Spinal cord (tissue), 9 donors: ENCODE measurements at regions not wholly inside any gene's neighbourhood (a gene's known extent, or its start where the extent isn't known, plus 50 kb on each side); places are given as distances from the start of the nearest gene placed in this dataset.

ENCODE experiments used
- DNase-seq, 6 donors: peaks; one replicate each; pipeline versions ENCODE4 v3.0.0 to v3.0.0-alpha.2; 2013 to 2015; ENCODE audit warnings: low spot score in 6 of 6, low read depth in 4 of 6
- H3K27ac ChIP-seq: one replicate; pipeline ENCODE4 v1.5.1; 2013; ENCODE audit warnings: low read depth, low read length, control low read depth
- H3K27me3 ChIP-seq: one replicate; pipeline ENCODE4 v1.6.1; 2013; ENCODE audit warnings: low read length; ENCODE audit not compliant: control insufficient read depth, insufficient read depth
- H3K36me3 ChIP-seq: one replicate; pipeline ENCODE4 v1.6.1; 2013; ENCODE audit warnings: low read length; ENCODE audit not compliant: control insufficient read depth, insufficient read depth
- H3K4me1 ChIP-seq: one replicate; pipeline ENCODE4 v1.6.1; 2013; ENCODE audit warnings: low read length; ENCODE audit not compliant: control insufficient read depth, insufficient read depth
- H3K4me3 ChIP-seq: one replicate; pipeline ENCODE4 v1.5.1; 2013; ENCODE audit warnings: low read depth, low read length, control low read depth
- H3K9me3 ChIP-seq: one replicate; pipeline ENCODE4 v1.6.1; 2013; ENCODE audit warnings: low read length; ENCODE audit not compliant: control insufficient read depth, insufficient read depth
- WGBS: methylation state at CpG from one replicate; pipeline ENCODE4 v1.1.5; 2013; ENCODE audit warnings: missing lambda C conversion rate; ENCODE audit not compliant: insufficient coverage; 5-methylcytosine and 5-hydroxymethylcytosine counted together
- donor health status: healthy.

DNA sequence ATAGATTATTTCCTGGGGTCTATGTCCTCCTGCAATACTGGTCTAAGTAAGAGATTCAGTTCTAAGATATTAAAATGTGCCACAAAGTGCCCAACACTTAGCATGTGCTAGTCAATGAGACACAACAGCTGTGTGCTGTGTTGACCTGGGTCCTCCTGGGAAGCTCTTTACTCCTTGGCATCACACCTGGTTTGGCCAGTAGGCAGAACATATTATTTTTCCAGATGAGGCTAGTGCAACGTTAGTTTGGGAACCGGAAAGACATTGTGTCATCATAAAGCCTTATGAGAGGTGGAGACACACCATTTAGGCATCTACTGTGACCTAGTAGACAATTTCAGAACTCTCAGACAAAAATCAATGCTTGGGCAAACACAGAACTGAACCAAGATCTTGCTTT is 197.8 kb downstream of the MID1IP1 start:
- no peak overlapping the region for H3K27ac ChIP-seq
- peaks cover 2% of the 10 kb centered on the region for H3K27me3 ChIP-seq
- WGBS, result no CpG with 5 or more reads among the region's 2 CpGs
- H3K9me3 ChIP-seq, result no peaks in the 10 kb centered on the region
- no peak overlapping the region for H3K4me3 ChIP-seq
- no peaks in the 10 kb centered on the region for H3K36me3 ChIP-seq
- DNase-seq, result no peak
- no peaks in the 10 kb centered on the region for H3K4me1 ChIP-seq

DNA sequence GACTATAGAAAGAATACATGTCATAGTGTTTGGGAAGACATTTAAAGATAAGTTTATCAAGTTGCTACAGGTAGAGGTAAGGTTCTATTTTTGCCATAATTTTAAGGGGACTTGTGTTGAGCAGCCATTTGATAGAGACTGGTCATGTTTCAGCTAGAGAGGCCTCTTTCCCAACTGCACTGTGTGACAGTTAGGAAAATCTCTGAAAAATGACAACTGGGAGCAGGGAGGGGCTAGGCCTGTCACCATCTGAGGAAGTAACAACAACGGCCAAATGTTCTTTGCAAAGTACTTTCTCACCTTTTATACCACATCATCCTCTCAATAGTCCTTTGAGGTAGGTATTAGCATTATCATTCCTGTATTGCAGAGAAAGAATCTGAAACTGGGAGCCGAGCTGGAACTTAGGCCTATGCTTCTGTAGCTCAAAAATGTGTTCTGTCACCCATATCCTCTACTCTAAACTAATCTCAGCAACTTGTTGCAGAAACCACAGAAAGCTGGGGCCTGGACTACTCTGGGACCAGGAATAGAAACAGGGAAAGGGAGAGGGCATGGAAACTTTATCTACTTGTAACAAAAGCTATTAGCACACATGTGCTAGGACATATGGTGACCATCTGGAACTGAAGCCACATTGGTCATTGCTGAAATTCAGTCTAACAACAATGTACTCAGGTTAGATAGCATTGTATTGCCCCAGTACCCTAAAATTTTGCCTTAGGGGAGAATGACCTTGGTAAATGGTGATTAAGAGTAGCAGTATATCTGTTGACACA is 198.9 kb downstream of the MID1IP1 start:
- Histone ChIP-seq H3K9me3 (no peaks in the 10 kb centered on the region), H3K27me3 (peaks cover 2% of the 10 kb centered on the region), H3K4me1 (no peaks in the 10 kb centered on the region), H3K36me3 (no peaks in the 10 kb centered on the region), H3K4me3 (no peak overlapping the region), H3K27ac (no peak overlapping the region)
- WGBS, result no CpG with 5 or more reads among the region's 2 CpGs
- DNase-seq, result no peak

DNA sequence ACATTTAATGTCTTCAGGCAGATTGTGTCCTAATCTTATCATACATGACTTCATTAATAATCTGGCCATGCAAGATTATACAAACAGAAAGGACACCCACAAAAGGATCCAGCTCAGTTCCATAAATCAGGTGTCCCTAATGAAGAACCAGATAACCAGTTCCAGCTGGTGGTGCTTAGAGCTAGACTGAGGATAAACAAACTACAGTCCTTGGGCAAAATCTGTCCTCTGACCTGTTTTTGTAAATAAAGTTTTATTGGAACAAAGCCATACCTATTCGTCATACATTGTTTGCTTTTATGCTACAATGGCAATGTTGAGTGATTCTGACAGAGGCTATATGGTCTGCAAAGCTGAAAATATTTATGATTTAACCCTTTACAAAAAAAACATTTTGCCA is 199.5 kb downstream of the MID1IP1 start:
- Histone ChIP-seq H3K27me3 (peaks cover 2% of the 10 kb centered on the region), H3K4me1 (no peaks in the 10 kb centered on the region), H3K27ac (no peak overlapping the region), H3K9me3 (no peaks in the 10 kb centered on the region), H3K36me3 (no peaks in the 10 kb centered on the region), H3K4me3 (no peak overlapping the region)
- no CpG with 5 or more reads among the region's 1 CpG for WGBS
- DNase-seq, result no peak

DNA sequence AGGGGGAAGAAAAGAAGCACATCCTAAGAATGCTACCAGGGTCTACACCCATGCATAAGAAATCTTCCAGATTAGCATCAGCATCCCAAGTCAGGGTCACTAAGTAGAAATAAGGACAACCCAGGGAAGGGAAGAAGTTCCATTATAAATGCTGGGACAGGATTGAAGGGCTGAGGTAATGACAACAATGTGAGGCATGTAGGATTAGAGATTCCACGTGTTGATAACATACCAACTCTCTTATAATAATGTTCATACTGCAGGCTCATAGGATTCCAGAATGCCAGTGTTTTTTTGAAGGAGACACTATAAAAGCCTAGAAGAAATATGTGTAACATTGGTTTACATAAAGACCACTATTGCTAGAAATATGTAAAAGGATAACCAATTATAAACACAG is 201.2 kb downstream of the MID1IP1 start:
- Histone ChIP-seq H3K27ac (no peak overlapping the region), H3K4me1 (no peaks in the 10 kb centered on the region), H3K36me3 (no peaks in the 10 kb centered on the region), H3K4me3 (no peak overlapping the region), H3K9me3 (no peaks in the 10 kb centered on the region), H3K27me3 (peaks cover 6% of the 10 kb centered on the region)
- no peak for DNase-seq
- no CpG with 5 or more reads among the region's 1 CpG for WGBS

DNA sequence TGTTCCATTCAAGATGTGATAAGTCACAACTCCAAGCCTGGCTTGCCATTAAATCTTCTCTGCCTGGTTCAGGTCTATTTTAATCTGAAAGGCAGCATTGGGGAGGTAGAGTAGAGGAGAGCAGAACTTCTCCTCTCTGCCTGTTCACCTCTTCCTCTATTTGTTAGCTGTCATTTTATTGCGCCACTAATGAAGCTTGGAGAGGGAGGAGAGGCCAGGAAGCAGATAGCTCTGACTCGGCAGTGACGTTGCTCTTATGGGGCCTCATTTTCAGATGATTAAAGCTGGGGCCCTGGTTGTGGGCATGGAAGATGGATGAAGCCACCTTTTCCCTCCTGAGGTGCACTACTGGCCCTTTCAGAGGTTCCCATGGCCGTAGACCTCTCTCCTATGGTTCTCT is 207.3 kb downstream of the MID1IP1 start:
- Histone ChIP-seq H3K27me3 (peaks cover 4% of the 10 kb centered on the region), H3K4me3 (no peak overlapping the region), H3K36me3 (no peaks in the 10 kb centered on the region), H3K27ac (no peak overlapping the region), H3K9me3 (no peaks in the 10 kb centered on the region), H3K4me1 (peaks cover 3% of the 10 kb centered on the region)
- WGBS, result 70% methylated on average over 2 of the region's 4 CpGs
- DNase-seq, result no peak

DNA sequence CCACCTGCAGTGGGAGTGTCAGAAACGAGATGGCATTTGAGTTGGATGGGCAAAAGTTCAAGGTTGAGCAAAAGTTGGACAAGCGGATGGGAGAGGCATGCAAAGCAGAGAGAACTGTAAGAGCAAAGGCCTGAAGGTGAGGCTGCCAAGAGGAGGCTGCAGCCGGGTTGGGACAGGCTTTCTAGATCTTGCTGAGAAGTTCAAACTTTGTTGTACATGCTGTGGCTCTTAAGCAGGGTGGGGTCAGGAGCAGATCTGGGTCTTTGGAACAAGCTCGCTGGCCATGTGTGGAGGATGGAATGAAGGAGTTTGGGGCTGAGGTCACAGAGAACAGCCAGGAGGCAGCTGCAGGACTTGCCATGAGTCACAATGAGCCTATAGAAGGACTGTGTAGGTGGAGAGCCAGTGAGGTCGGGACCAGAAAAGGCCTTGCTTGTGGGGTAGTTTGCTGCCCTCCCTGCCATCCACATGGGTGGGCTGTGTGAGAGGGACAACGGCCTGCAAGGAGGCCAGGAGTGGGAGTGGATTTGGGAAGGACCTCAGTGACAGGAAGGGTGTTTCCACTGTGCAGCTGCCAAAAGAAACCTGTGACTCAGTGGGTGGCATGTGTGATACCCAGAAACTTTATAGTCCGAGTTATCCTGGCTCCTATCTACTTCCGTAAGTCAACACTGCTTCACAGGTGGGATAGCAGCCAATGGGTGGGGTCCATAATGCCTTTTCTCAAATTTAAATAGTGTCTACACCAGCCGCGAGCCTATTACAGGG is 210.4 kb downstream of the MID1IP1 start:
- DNase-seq, result no peak
- 56% methylated on average over 6 of the region's 10 CpGs for WGBS

DNA sequence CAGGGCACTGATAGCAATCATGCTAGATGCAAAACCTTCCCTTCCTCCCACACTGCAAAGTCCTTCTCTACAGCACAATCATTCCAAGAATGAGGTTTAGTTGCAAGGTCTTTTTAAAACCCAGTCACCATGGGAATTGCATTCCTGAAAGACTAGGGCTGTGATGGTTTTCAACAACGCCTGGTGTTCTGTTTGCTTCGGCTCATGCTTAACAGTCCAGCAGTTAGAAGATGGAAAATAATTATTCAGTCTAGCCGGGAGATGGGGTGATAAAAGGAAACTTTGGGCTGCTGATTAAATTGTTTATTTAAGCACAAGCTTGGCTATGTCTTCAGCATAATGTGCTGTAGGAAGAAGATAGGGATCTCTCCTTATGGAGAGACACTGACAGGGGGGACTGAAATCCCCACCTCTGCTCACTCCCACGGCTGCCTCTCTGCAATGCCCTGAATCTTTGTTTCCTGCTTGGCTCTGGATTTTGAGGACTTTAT is 211.4 kb downstream of the MID1IP1 start:
- Histone ChIP-seq H3K27me3 (peaks cover under 1% of the 10 kb centered on the region), H3K4me3 (no peak overlapping the region), H3K36me3 (no peaks in the 10 kb centered on the region), H3K27ac (peak overlapping the region; percentile 50), H3K9me3 (no peaks in the 10 kb centered on the region), H3K4me1 (peaks cover 3% of the 10 kb centered on the region)
- WGBS, result 32% methylated on average over 3 of the region's 4 CpGs
- peak in 2 of 6 donors; percentile 23 to 34 for DNase-seq

More for the DNA sequence above, 210.4 kb downstream of the MID1IP1 start:
- peaks cover 3% of the 10 kb centered on the region for H3K4me1 ChIP-seq
- H3K4me3 ChIP-seq, result no peak overlapping the region
- H3K27ac ChIP-seq, result no peak overlapping the region
- H3K36me3 ChIP-seq, result no peaks in the 10 kb centered on the region
- H3K27me3 ChIP-seq, result peaks cover 4% of the 10 kb centered on the region
- no peaks in the 10 kb centered on the region for H3K9me3 ChIP-seq

DNA sequence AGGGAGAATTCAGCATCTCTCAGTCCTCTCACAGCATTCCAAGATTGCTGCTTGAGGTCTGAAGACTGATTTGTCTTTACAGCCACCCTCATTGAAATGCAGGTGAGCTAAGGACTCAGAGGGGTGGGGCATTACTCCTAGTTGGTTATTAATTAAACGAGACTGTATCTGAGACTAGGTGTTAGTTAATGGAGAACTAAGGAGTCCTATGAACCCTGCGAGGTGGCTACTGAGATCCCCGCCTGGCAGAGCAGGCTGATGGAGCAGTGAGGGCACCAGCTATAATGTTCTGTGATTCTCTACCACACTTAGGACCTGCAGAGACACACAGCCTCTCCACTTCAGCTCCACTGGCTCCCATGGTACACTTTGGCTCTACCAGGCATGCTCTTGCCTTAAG is 215.3 kb downstream of the MID1IP1 start:
- H3K27me3 ChIP-seq, result peaks cover 8% of the 10 kb centered on the region
- H3K4me1 ChIP-seq, result peaks cover 8% of the 10 kb centered on the region
- no peak for DNase-seq
- no peak overlapping the region for H3K4me3 ChIP-seq
- no peak overlapping the region for H3K27ac ChIP-seq
- H3K9me3 ChIP-seq, result no peaks in the 10 kb centered on the region
- 56% methylated on average over 2 of the region's 3 CpGs for WGBS
- no peaks in the 10 kb centered on the region for H3K36me3 ChIP-seq

DNA sequence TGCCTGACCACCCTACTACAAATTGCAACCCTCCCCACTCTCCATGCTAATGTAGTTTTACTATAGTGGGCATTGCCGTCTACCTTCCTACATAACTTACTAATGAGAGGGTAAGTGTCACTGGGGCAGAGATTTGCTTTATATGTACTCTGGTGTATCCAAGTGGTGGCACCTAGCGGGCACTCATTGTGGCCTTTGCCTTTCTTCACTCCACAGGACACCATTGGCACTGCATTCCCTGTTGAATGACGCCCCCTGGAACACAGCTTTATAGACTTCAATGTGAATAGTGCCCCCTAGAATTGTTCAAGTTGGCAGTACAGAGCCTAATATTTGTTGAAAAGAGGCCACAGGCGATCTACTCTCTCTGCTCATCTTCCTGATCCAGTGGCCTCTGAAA is 215.8 kb downstream of the MID1IP1 start:
- no peak overlapping the region for H3K27ac ChIP-seq
- no peaks in the 10 kb centered on the region for H3K36me3 ChIP-seq
- peaks cover 6% of the 10 kb centered on the region for H3K4me1 ChIP-seq
- whole genome bisulfite sequencing, result 83% methylated on average over 1 of the region's 4 CpGs
- H3K9me3 ChIP-seq, result no peaks in the 10 kb centered on the region
- H3K4me3 ChIP-seq, result no peak overlapping the region
- no peak for DNase-seq
- peaks cover 8% of the 10 kb centered on the region for H3K27me3 ChIP-seq
